ENCODE measurements at regions not wholly inside any gene's neighbourhood (a gene's known extent, or its start where the extent isn't known, plus 50 kb on each side); places are given as distances from the start of the nearest gene placed in this dataset.

DNA sequence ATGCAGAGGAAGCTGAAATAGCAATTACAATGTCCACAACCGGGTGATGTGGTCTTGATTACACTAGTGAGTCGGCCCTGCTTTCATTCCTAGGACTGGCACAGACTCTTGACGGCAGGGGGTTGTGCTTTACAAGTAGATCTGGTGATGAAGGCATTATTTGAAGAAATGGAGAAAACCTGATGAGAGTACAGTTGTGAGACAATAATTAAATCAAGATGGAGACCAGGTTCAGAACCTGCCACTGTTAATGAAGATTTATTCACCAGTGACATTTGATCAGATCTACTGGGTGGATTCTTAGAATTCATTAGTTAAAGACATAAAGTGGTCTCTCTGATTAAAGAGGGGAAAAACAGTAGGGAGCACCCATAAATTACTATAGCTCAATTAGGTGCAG, 747.2 kb downstream of the STPG2 start:
- TF ChIP-seq, protein P1, sequence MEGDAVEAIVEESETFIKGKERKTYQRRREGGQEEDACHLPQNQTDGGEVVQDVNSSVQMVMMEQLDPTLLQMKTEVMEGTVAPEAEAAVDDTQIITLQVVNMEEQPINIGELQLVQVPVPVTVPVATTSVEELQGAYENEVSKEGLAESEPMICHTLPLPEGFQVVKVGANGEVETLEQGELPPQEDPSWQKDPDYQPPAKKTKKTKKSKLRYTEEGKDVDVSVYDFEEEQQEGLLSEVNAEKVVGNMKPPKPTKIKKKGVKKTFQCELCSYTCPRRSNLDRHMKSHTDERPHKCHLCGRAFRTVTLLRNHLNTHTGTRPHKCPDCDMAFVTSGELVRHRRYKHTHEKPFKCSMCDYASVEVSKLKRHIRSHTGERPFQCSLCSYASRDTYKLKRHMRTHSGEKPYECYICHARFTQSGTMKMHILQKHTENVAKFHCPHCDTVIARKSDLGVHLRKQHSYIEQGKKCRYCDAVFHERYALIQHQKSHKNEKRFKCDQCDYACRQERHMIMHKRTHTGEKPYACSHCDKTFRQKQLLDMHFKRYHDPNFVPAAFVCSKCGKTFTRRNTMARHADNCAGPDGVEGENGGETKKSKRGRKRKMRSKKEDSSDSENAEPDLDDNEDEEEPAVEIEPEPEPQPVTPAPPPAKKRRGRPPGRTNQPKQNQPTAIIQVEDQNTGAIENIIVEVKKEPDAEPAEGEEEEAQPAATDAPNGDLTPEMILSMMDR (IDR thresholded peaks at IDR 0.05; ENCODE audit: insufficient read depth, low read length): no peak
- TF ChIP-seq GABPA (IDR thresholded peaks at IDR 0.05; ENCODE audit: low read depth): no peak
- TF ChIP-seq, protein P2, sequence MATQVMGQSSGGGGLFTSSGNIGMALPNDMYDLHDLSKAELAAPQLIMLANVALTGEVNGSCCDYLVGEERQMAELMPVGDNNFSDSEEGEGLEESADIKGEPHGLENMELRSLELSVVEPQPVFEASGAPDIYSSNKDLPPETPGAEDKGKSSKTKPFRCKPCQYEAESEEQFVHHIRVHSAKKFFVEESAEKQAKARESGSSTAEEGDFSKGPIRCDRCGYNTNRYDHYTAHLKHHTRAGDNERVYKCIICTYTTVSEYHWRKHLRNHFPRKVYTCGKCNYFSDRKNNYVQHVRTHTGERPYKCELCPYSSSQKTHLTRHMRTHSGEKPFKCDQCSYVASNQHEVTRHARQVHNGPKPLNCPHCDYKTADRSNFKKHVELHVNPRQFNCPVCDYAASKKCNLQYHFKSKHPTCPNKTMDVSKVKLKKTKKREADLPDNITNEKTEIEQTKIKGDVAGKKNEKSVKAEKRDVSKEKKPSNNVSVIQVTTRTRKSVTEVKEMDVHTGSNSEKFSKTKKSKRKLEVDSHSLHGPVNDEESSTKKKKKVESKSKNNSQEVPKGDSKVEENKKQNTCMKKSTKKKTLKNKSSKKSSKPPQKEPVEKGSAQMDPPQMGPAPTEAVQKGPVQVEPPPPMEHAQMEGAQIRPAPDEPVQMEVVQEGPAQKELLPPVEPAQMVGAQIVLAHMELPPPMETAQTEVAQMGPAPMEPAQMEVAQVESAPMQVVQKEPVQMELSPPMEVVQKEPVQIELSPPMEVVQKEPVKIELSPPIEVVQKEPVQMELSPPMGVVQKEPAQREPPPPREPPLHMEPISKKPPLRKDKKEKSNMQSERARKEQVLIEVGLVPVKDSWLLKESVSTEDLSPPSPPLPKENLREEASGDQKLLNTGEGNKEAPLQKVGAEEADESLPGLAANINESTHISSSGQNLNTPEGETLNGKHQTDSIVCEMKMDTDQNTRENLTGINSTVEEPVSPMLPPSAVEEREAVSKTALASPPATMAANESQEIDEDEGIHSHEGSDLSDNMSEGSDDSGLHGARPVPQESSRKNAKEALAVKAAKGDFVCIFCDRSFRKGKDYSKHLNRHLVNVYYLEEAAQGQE (IDR thresholded peaks at IDR 0.05; ENCODE audit: insufficient replicate concordance, low read depth): no peak
- TF ChIP-seq POLR2AphosphoS5 (IDR thresholded peaks at IDR 0.05; ENCODE audit: low read depth): no peak
- no peak for TF ChIP-seq SPI1 (IDR thresholded peaks at IDR 0.05; ENCODE audit: borderline replicate concordance, low read depth)

Data from HL-60 (cell line).